HG03159 (cell line): ENCODE measurements at regions not wholly inside any gene's neighbourhood (a gene's known extent, or its start where the extent isn't known, plus 50 kb on each side); places are given as distances from the start of the nearest gene placed in this dataset.
A peak's percentile ranks its signal among the peaks of the same experiment; 100 is the strongest.

ENCODE experiments used
- ATAC-seq: cut with Tn5 transposase; IDR thresholded peaks from one replicate; pipeline ENCODE4 v1.9.1; 2021; ENCODE audit warnings: mild to moderate bottlenecking, moderate library complexity; ENCODE audit not compliant: unreplicated experiment

- no peak for ATAC-seq
Observed at GRCh38 chr5:74327339-74327685, 313.2 kb downstream of the ENC1 start.

- peak; percentile 75 for ATAC-seq
Observed at GRCh38 chr5:74326571-74327338, 313.8 kb downstream of the ENC1 start.

DNA sequence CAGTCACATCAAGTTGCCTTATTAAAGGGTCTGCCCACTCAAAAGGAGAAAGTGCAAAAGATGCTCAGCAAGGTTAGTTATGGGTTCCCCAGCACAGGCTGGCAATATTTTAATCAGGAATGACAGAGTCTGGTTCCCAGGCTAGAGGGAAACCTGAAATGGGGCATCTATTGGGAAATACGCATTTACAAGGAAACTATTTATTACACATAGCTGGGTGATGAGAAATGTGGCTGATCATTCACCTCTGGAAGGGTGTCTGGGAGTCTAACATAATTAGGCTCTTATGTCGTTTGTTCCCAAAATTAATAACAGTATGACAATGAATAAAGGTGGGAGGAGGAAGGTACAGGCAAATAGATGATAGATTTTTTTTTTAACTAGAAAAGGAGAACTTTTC, 314.7 kb downstream of the ENC1 start:
- ATAC-seq, result no peak

DNA sequence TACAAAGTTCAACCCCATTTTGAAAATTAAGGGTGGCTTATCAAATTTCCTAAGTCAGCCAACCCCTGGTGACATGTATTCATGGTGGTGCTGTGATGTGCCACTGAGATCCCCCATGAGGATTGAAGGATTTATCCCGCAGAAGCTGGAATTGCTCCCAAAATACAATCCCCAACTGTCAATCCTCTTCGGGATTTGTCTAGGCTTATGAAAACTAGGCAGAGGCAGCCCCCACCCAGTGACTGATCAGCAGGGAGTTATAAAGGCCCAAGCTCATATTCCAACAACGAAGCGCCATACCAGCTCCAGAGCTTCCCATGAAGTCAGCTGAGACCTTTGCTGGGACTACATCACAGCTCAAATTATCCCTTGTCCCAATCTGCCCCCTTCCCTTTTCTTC, 316.0 kb downstream of the ENC1 start:
- no peak for ATAC-seq

DNA sequence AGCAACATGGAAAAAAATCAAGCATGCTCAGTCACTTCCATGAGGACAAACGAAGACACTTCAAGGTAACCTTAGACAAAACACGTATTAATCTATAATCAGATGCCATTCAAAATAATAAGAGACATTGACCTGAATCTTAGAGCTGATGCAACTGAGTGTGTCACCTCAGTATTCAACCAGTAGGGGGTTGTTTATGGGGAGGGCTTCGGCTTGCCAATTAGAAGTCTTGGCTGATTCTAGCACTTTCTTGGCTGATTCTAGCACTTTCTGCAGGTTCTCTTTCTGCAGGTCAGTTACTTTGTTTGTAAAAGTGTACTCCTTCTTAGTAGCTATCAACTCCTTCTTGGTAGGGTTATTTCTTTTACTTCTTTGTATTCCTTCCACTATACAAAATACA, 317.6 kb downstream of the ENC1 start:
- ATAC-seq, result no peak

- ATAC-seq, result no peak
Observed at GRCh38 chr5:74322191-74322590, 318.3 kb downstream of the ENC1 start.

DNA sequence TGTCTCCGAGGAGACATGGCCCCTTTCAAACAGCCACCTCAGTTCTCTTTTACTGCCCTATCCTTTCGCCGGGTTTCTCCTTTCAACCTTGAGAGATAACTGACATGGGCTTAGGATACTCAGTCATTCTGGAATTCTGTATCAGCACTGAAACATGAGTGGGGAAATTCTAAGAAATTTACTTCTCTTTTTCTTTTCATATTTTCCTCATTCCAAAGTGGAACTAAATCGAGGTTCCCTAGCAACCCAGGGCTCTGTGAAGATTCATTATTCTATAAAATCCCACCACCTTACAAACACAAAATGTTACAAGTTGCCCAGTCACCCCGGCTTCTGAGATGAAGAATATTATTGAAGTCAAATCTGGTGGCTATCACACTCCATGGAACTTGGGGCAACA, 319.2 kb downstream of the ENC1 start:
- no peak for ATAC-seq

GRCh38 chr5:74320526-74320925, 320.0 kb downstream of the ENC1 start:
- no peak for ATAC-seq

DNA sequence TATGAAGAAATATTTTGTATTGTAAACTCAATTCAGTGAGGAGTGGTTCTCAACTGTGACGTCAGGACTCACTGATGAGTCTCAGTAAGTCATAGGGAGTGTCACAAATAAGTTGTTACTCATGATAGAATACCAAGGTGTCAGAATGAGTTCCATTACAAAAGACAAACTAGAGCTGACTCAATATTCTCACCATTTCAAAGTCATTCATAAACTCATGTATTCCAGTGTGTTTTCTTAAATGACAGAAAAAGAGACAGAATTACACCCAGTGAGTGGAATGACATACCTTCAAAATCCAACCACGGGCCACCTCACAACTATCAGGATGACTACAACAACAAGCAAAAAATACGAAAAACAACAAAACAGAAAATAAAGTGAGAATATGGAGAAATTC, 321.5 kb downstream of the ENC1 start:
- ATAC-seq, result no peak

DNA sequence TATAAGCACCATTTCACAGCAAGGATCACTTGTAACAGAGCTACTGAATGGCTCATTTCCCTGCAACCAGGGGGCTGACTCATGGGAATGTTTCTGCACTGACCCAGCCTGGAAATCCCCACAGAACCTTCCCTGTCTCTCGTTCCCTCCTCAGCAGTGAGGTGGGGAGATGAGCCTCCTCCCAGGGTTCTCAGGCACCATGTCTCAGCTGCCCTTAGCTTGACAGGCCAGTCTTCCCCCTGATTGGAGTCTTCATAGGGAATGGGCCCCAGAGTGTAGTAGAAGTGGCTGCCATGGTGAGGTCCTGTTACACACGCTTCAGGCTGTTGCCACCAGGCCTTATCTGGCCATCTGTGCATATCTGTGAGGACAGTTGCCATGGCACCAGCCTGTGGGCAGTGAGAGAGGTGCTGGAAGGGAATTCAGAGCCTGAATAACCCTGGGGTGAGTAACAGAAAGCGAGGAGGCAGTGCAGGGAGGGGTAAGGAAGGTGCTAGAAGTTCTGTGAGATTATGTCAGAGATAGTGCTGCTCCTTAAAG, 324.4 kb downstream of the ENC1 start:
- no peak for ATAC-seq

DNA sequence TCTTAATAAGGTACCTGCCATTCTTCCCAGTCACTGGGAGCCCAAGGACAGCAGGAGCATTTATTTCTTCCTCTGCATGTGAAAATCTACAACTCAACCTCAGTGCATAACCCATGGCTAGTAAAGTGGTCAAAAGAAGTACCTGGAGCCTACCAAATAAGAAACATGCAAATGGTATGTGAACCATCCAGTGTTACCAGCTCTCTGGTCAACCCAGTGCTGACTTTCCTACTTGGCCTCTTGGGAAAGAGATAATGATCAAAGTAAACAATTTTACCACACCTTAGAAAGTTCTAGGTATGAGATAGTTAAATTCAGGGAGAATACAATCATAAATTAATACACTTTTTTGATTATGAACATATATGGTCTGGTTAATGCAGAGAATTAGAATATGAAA, 325.6 kb downstream of the ENC1 start:
- ATAC-seq, result no peak

DNA sequence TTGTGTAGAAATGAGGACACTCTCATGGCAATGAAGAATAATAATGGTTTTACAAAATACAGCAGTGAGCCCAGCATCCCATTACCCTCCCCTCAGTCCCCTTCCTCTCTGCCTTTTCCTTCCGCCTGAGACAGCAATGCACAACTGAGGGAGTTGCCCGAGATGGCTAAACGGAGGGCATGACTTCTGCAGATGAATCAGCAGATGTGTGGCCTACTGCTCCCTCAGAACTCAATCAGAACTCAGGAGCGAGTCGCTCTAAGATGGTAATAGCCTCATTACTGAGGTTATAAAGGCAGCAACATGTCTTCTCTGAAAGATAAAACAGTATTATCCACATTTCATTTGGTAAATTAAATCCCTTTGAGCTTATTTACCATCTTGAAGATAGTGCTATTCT, 326.6 kb downstream of the ENC1 start:
- no peak for ATAC-seq

- no peak for ATAC-seq
Observed at GRCh38 chr5:74312746-74313145, 327.8 kb downstream of the ENC1 start.

- no peak for ATAC-seq
Observed at GRCh38 chr5:74311961-74312360, 328.6 kb downstream of the ENC1 start.

DNA sequence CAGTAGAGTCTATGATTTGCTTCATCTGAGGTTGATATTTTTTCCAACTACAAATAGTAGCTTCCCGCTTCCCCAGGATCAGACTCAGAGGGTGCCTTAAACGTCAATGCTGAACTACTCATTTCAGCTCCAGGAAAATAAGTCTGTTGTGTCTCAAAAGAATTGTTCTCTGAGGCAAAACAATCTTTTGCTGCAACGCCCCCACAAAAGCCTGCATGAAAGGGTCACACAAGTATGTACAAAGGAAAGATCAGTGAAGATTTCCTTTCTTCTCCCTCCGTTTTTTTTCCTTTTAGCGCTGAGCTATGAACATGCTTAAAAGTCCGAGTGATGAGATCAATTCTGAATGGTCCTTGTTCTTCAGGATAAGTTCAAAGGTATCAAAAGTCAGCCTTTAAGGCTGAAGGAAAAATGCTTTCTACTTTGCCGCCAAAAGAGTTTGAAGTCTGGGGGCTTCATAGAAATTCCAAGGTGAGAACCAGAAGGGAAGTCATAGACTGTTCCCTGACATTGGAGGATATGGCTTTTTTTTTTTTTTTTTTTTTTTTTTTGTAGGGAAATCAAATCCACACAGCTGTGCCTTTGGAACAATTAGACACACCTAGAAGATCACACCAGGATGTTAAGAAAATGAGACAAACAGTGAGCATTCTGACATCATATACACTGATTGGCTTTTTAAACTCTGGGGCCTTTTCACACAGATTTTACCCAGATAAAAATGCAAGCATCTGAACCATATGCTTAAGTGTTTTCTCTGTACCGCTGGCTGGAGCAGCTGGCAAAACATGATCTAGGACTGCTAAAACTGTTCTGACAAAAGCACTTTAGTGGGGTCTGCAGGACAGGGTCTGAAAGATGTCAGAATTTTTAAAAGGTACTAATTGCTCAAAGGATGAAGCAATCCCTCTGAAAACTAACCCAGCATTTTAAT, 329.3 kb downstream of the ENC1 start:
- no peak for ATAC-seq

DNA sequence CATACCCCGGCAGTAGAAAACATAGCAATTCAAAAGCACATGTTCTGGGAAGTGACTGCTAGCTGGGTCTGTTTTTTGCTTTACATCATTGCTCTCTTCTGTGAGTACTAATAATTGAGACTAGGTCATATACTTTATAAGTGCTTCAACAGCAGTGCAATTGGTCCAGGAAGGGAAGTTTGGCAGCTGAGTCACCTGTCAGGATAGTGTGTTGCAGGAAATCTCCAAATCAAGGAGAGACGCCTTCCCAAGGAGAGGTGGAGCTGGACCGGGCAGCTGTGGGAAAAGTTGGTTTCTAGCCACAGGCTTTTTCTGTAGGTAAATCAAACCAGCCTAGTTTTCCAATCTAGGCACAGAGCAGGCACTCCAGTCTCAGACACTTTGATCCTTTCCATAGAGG, 330.1 kb downstream of the ENC1 start:
- ATAC-seq, result no peak

GRCh38 chr5:74309050-74309449, 331.5 kb downstream of the ENC1 start:
- no peak for ATAC-seq

DNA sequence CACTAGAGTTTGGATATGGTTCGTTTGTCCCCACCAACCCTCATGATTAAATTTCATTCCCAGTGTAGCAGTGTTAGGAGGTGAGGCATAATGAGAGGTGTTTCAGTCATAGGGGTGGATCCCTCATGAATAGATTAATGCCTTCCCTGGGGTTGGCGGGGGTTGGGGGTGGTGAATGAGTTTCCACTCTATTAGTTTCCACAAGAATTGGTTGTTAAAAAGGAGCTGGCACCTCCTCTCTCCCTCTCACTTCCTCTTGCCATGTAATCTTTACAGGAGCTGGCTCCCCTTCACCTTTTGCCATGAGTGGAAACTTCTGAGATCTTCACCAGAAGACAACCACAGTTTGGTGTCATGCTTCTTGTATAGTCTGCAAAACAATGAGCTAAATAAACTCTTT, 333.7 kb downstream of the ENC1 start:
- ATAC-seq, result no peak

DNA sequence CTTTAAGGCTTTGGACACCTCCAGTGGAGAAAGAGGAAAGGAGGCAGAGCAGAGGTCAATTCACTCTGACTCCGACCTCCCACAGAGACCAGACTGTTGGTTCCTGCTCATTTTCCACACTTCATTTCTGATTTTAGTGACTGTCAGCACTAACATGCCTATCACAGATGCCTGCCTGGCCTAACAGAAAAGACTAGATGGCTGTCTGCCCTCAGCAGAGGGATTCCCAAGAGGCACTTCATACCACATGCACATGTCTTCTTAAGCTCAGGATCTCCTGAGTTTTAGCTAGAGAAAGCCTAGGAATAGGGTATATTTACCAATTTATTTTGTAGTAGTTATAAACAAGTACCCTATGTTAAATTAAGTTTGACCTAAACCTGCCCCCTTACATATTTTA, 336.0 kb downstream of the ENC1 start:
- ATAC-seq, result no peak

- ATAC-seq, result no peak
Observed at GRCh38 chr5:74303578-74303977, 336.9 kb downstream of the ENC1 start.

GRCh38 chr5:74301576-74301975, 339.0 kb downstream of the ENC1 start:
- ATAC-seq, result no peak

- no peak for ATAC-seq
Observed at GRCh38 chr5:74300808-74301389, 339.6 kb downstream of the ENC1 start.
